ENCODE measurements at regions not wholly inside any gene's neighbourhood (a gene's known extent, or its start where the extent isn't known, plus 50 kb on each side); places are given as distances from the start of the nearest gene placed in this dataset.

- TF ChIP-seq TAF1 (conservative IDR thresholded peaks at IDR 0.05), result no peak
- TF ChIP-seq, protein P1, sequence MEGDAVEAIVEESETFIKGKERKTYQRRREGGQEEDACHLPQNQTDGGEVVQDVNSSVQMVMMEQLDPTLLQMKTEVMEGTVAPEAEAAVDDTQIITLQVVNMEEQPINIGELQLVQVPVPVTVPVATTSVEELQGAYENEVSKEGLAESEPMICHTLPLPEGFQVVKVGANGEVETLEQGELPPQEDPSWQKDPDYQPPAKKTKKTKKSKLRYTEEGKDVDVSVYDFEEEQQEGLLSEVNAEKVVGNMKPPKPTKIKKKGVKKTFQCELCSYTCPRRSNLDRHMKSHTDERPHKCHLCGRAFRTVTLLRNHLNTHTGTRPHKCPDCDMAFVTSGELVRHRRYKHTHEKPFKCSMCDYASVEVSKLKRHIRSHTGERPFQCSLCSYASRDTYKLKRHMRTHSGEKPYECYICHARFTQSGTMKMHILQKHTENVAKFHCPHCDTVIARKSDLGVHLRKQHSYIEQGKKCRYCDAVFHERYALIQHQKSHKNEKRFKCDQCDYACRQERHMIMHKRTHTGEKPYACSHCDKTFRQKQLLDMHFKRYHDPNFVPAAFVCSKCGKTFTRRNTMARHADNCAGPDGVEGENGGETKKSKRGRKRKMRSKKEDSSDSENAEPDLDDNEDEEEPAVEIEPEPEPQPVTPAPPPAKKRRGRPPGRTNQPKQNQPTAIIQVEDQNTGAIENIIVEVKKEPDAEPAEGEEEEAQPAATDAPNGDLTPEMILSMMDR (IDR thresholded peaks at IDR 0.05; ENCODE audit: low read depth, low read length, missing input control), result no peak
- TF ChIP-seq, protein P2, sequence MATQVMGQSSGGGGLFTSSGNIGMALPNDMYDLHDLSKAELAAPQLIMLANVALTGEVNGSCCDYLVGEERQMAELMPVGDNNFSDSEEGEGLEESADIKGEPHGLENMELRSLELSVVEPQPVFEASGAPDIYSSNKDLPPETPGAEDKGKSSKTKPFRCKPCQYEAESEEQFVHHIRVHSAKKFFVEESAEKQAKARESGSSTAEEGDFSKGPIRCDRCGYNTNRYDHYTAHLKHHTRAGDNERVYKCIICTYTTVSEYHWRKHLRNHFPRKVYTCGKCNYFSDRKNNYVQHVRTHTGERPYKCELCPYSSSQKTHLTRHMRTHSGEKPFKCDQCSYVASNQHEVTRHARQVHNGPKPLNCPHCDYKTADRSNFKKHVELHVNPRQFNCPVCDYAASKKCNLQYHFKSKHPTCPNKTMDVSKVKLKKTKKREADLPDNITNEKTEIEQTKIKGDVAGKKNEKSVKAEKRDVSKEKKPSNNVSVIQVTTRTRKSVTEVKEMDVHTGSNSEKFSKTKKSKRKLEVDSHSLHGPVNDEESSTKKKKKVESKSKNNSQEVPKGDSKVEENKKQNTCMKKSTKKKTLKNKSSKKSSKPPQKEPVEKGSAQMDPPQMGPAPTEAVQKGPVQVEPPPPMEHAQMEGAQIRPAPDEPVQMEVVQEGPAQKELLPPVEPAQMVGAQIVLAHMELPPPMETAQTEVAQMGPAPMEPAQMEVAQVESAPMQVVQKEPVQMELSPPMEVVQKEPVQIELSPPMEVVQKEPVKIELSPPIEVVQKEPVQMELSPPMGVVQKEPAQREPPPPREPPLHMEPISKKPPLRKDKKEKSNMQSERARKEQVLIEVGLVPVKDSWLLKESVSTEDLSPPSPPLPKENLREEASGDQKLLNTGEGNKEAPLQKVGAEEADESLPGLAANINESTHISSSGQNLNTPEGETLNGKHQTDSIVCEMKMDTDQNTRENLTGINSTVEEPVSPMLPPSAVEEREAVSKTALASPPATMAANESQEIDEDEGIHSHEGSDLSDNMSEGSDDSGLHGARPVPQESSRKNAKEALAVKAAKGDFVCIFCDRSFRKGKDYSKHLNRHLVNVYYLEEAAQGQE (IDR thresholded peaks at IDR 0.05), result no peak
- no peak for TF ChIP-seq HNF4G (IDR thresholded peaks at IDR 0.05)
These were observed 82.7 kb upstream of the TMLHE start for GRCh38 chrX:155695419-155695818.

All from liver (tissue), 3 donors.